ENCODE measurements at regions not wholly inside any gene's neighbourhood (a gene's known extent, or its start where the extent isn't known, plus 50 kb on each side); places are given as distances from the start of the nearest gene placed in this dataset.
"Not testable (repeated sequence)": the region's sequence is repeated elsewhere in the genome, so short reads cannot be mapped to it uniquely, and the experiment has no call there.

GRCh38 chr2:195330513-195330956 is 326.5 kb upstream of the SLC39A10 start:
- no peaks in the 10 kb centered on the region for H3K36me3 Mint-ChIP-seq (ENCODE audit: unreplicated experiment)
- peaks cover 5% of the 10 kb centered on the region for H3K9me3 Mint-ChIP-seq (ENCODE audit: unreplicated experiment)
- DNase-seq (ENCODE audit: extremely low spot score, unreplicated experiment) = no peak
- TF ChIP-seq, protein P1, sequence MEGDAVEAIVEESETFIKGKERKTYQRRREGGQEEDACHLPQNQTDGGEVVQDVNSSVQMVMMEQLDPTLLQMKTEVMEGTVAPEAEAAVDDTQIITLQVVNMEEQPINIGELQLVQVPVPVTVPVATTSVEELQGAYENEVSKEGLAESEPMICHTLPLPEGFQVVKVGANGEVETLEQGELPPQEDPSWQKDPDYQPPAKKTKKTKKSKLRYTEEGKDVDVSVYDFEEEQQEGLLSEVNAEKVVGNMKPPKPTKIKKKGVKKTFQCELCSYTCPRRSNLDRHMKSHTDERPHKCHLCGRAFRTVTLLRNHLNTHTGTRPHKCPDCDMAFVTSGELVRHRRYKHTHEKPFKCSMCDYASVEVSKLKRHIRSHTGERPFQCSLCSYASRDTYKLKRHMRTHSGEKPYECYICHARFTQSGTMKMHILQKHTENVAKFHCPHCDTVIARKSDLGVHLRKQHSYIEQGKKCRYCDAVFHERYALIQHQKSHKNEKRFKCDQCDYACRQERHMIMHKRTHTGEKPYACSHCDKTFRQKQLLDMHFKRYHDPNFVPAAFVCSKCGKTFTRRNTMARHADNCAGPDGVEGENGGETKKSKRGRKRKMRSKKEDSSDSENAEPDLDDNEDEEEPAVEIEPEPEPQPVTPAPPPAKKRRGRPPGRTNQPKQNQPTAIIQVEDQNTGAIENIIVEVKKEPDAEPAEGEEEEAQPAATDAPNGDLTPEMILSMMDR (IDR thresholded peaks at IDR 0.05) = no peak
- H3K4me1 Mint-ChIP-seq (ENCODE audit: unreplicated experiment) = peaks cover 2% of the 10 kb centered on the region
- peaks cover 44% of the 10 kb centered on the region for H3K27me3 Mint-ChIP-seq (ENCODE audit: unreplicated experiment)
- no peak overlapping the region for H3K27ac Mint-ChIP-seq (ENCODE audit: unreplicated experiment)
- no peak overlapping the region for H3K4me3 Mint-ChIP-seq (ENCODE audit: unreplicated experiment)

DNA sequence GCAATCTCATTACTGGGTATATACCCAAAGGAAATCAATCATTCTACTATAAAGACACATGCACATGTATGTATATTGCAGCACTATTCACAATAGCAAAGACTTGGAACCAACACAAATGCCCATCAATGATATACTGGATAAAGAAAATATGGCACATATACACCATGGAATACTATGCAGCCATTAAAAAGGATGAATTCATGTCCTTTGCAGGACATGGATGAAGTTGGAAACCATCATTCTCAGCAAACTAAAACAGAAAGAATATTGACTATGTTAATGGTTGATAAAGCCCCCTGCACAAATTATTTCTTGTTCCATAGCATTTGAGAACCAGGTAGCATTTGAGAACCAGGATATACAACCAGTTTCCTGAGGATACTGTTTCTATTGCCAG is 327.2 kb upstream of the SLC39A10 start:
- DNase-seq (ENCODE audit: extremely low spot score, unreplicated experiment); H3K9me3 Mint-ChIP-seq (ENCODE audit: unreplicated experiment); H3K27ac Mint-ChIP-seq (ENCODE audit: unreplicated experiment); H3K4me3 Mint-ChIP-seq (ENCODE audit: unreplicated experiment); H3K36me3 Mint-ChIP-seq (ENCODE audit: unreplicated experiment); H3K4me1 Mint-ChIP-seq (ENCODE audit: unreplicated experiment): not testable (repeated sequence)
- H3K27me3 Mint-ChIP-seq (ENCODE audit: unreplicated experiment) = peaks cover 49% of the 10 kb centered on the region

DNA sequence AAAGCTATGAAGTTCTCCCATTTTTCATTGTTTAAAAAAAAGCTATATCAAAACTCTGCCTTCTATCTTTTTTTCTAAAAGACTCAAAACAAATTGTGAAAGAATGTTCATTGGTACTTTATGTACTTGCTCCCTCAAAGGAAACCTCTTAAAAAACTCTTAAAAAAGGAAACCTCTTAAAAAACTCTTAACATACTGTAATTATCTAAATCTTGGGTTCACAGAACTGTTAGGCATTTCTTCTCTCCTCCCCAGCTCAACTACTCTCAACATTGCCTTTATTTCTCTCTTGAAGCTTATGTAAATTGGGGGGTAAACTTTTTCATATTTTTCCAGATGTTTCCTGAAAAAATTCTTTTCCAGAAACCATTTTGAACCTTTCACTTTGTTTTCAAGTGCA is 330.5 kb upstream of the SLC39A10 start:
- Mint-ChIP-seq H3K9me3 (ENCODE audit: unreplicated experiment) (peaks cover 5% of the 10 kb centered on the region), H3K27me3 (ENCODE audit: unreplicated experiment) (peaks cover 44% of the 10 kb centered on the region), H3K4me3 (ENCODE audit: unreplicated experiment) (no peak overlapping the region), H3K27ac (ENCODE audit: unreplicated experiment) (no peak overlapping the region), H3K36me3 (ENCODE audit: unreplicated experiment) (no peaks in the 10 kb centered on the region), H3K4me1 (ENCODE audit: unreplicated experiment) (peaks cover 5% of the 10 kb centered on the region)
- no peak for DNase-seq (ENCODE audit: extremely low spot score, unreplicated experiment)
- TF ChIP-seq, protein P1 (IDR thresholded peaks at IDR 0.05) = no peak

- H3K4me1 Mint-ChIP-seq (ENCODE audit: unreplicated experiment) = peaks cover 12% of the 10 kb centered on the region
- no peaks in the 10 kb centered on the region for H3K36me3 Mint-ChIP-seq (ENCODE audit: unreplicated experiment)
- peaks cover 40% of the 10 kb centered on the region for H3K27me3 Mint-ChIP-seq (ENCODE audit: unreplicated experiment)
- H3K4me3 Mint-ChIP-seq (ENCODE audit: unreplicated experiment) = no peak overlapping the region
- no peak for DNase-seq (ENCODE audit: extremely low spot score, unreplicated experiment)
- TF ChIP-seq, protein P1 (IDR thresholded peaks at IDR 0.05) = no peak
- H3K9me3 Mint-ChIP-seq (ENCODE audit: unreplicated experiment) = no peaks in the 10 kb centered on the region
- no peak overlapping the region for H3K27ac Mint-ChIP-seq (ENCODE audit: unreplicated experiment)
These were observed 334.7 kb upstream of the SLC39A10 start for GRCh38 chr2:195322324-195322723.

DNA sequence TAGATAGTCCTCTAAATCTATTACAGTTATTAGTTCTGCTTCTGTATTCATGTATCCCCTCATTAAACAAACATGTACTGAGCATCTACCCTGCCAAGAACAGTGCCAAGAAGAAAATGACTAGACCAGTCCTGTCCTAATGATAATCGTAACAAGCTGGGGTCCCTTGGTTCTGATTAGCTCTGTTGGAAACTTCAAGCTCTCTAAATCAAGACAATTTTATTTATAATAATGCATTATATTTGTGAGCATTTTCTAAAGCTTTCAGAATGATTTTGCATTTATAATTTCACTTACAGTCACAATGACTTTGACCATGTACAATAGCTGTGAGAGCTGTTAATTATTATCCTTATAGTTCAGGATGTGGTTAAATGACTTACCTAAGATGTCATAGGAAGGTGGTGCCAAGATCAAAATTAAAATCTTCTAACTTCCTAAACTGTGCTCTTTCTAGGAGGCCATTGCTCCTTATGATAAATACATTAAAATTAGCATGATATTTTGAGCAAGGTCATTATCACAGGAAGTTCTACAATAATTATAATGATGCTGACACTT is 336.5 kb upstream of the SLC39A10 start:
- no peak for DNase-seq (ENCODE audit: extremely low spot score, unreplicated experiment)
- H3K9me3 Mint-ChIP-seq (ENCODE audit: unreplicated experiment) = no peaks in the 10 kb centered on the region

More for the DNA sequence above, 336.5 kb upstream of the SLC39A10 start:
- H3K27ac Mint-ChIP-seq (ENCODE audit: unreplicated experiment) = no peak overlapping the region
- peaks cover 12% of the 10 kb centered on the region for H3K4me1 Mint-ChIP-seq (ENCODE audit: unreplicated experiment)
- no peak overlapping the region for H3K4me3 Mint-ChIP-seq (ENCODE audit: unreplicated experiment)
- TF ChIP-seq, protein P1 (IDR thresholded peaks at IDR 0.05) = no peak
- H3K27me3 Mint-ChIP-seq (ENCODE audit: unreplicated experiment) = peaks cover 32% of the 10 kb centered on the region
- H3K36me3 Mint-ChIP-seq (ENCODE audit: unreplicated experiment) = no peaks in the 10 kb centered on the region

All from osteocyte (in vitro differentiated cells).